K562 (cell line): ENCODE measurements at regions not wholly inside any gene's neighbourhood (a gene's known extent, or its start where the extent isn't known, plus 50 kb on each side); places are given as distances from the start of the nearest gene placed in this dataset.

Source experiments
- ADNP ChIP-seq: fragments of 200-800 bp; sonication (Bioruptor generic); IDR thresholded peaks from 2 replicates; pipeline ENCODE4 v1.6.1; 2016; ENCODE audit warnings: missing genetic modification characterization, missing compliant biosample characterization
- BDP1 ChIP-seq: IDR thresholded peaks from 3 replicates; pipeline ENCODE4 v1.6.1; 2011; ENCODE audit not compliant: insufficient read length, insufficient read depth
- CTCF ChIP-seq, 3 experiments: IDR thresholded peaks in 2 of 3; conservative IDR thresholded peaks in 1 of 3; 2 replicates each; pipeline ENCODE4 v1.5.1; 2011 to 2012; ENCODE audit warnings: low read length in 3 of 3, mild to moderate bottlenecking in 3 of 3, control low read depth in 2 of 3, improper control_type of control experiment in 1 of 3, inconsistent platforms in 1 of 3, low read depth in 1 of 3, mixed read lengths in 1 of 3, moderate library complexity in 1 of 3; ENCODE audit not compliant: insufficient read depth in 2 of 3
- EP300 ChIP-seq: IDR thresholded peaks from 2 replicates; pipeline ENCODE4 v1.6.1; 2012; ENCODE audit warnings: low read length, improper control_type of control experiment
- MGA ChIP-seq: fragments of 450-650 bp; IDR thresholded peaks from 2 replicates; pipeline ENCODE4 v1.6.1; 2016; ENCODE audit warnings: mild to moderate bottlenecking, moderate library complexity
- POLR2AphosphoS5 ChIP-seq: IDR thresholded peaks from 2 replicates; pipeline ENCODE4 v1.6.1; 2011; ENCODE audit warnings: mild to moderate bottlenecking, low read depth, low read length, moderate library complexity; ENCODE audit not compliant: control insufficient read depth, insufficient read depth
- TBL1XR1 ChIP-seq, 2 experiments: IDR thresholded peaks; 2 replicates each; pipeline ENCODE4 v1.6.1; 2012; ENCODE audit warnings: improper control_type of control experiment in 2 of 2, low read length in 2 of 2, mild to moderate bottlenecking in 1 of 2
- TOE1 ChIP-seq, 2 experiments: fragments of 450-650 bp in 1 of 2; sonication (generic) in 1 of 2; formaldehyde crosslinking in 1 of 2; IDR thresholded peaks; 2 replicates each; pipeline versions ENCODE4 v1.7.1 to v1.8.0; 2016 to 2022; ENCODE audit warnings: borderline replicate concordance in 2 of 2, mild to moderate bottlenecking in 2 of 2, antibody characterized with exemption in 1 of 2, inconsistent platforms in 1 of 2, low read depth in 1 of 2, missing genetic modification reagents in 1 of 2, moderate library complexity in 1 of 2
- ZBTB8A ChIP-seq: fragments of 450-650 bp; IDR thresholded peaks from 2 replicates; pipeline ENCODE4 v1.6.1; 2018; ENCODE audit warnings: mild to moderate bottlenecking, moderate library complexity; ENCODE audit not compliant: partially characterized antibody

GRCh38 chr6:85856235-85856634 is 213.5 kb upstream of the SYNCRIP start:
- TF ChIP-seq TOE1 (IDR thresholded peaks at IDR 0.05; ENCODE audit: borderline replicate concordance), result no peak
- no peak for TF ChIP-seq TOE1 (CRISPR knock-in tag; IDR thresholded peaks at IDR 0.05; ENCODE audit: borderline replicate concordance, low read depth)
- no peak for TF ChIP-seq CTCF (IDR thresholded peaks at IDR 0.05 in 2 of 3, conservative IDR thresholded peaks at IDR 0.05 in 1 of 3; ENCODE audit: insufficient read depth in 2 of 3, low read depth in 1 of 3, low read length in 3 of 3)
- TF ChIP-seq ADNP, result no peak
- TF ChIP-seq BDP1, result no peak
- no peak for TF ChIP-seq POLR2AphosphoS5
- TF ChIP-seq MGA, result no peak
- no peak for TF ChIP-seq ZBTB8A
- TF ChIP-seq EP300, result no peak
- TF ChIP-seq TBL1XR1 (IDR thresholded peaks at IDR 0.05; ENCODE audit: low read length in 2 of 2), result no peak
